A172 (cell line): ENCODE measurements at regions not wholly inside any gene's neighbourhood (a gene's known extent, or its start where the extent isn't known, plus 50 kb on each side); places are given as distances from the start of the nearest gene placed in this dataset.
"Not testable (repeated sequence)": the region's sequence is repeated elsewhere in the genome, so short reads cannot be mapped to it uniquely, and the experiment has no call there.

Source experiments
- DNase-seq: peaks from one replicate; pipeline ENCODE4 v3.0.0-alpha.2; 2015; ENCODE audit warnings: low spot score

DNA sequence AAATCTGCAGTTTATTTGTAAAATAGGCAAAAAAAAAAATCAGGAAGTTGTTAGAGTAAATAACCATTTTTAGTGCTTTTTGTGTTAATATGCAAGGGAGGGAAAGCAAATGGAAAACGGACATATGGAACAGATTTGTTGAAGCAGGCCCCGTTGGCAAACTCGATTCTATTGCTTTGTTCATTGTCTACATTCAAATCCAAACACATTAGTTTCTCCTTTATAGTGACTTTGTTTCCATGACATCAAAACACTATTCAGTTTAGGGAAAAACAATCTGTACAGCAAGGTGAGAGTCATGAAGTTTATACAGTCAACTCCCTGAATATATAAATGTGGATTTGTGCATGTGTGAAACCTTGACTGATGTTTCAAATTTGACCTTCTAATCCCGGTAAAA lies 142.2 kb downstream of the FAM47A start:
- no peak for DNase-seq

- no peak for DNase-seq
Observed at GRCh38 chrX:33987458-33987857, 144.7 kb downstream of the FAM47A start.

GRCh38 chrX:33974676-33975075 lies 157.4 kb downstream of the FAM47A start:
- DNase-seq: no peak

DNA sequence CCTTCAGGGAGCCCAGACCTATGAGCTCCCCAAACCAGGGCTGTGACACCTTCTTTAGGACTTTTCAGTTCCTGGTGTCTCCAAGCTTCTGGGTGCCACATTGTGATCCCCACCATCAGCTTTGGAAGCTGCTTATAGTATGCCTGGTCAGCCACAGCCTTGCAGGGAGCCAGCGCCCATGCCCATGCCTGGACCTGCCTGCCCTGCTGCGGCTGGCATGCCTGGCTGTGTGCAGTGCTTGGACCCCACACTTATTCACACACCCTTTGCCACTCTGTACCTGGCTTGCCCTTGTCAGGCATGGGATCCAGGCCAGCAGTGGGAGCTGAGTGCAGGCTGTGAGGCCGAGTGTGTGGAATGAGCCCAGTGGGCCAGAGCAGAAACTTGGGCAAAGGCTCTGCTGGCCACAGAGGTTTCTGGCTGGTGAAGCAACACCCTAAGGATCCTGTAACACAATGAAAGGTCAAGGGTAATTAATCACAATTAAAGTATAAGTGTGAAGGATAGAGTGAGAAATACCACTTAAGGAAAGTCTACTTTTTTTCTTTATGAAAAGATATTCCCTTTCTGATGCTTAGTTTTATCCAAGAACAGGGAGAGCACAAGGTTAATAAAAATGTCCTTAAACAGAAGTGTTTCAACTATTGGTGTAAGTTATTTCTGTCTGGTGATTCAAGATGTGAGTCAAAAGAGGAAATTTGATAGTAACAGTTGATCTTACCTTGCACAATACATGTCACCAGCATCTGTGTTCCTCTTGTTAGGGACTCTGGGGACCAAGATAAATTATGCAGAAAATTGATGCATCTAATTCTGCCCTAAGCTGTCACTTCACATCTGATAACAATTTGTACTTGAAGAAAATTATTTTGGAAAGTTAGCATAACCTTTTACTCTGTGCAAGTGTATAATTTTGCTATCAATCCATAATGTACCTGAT lies 161.8 kb downstream of the FAM47A start:
- DNase-seq: no peak

DNA sequence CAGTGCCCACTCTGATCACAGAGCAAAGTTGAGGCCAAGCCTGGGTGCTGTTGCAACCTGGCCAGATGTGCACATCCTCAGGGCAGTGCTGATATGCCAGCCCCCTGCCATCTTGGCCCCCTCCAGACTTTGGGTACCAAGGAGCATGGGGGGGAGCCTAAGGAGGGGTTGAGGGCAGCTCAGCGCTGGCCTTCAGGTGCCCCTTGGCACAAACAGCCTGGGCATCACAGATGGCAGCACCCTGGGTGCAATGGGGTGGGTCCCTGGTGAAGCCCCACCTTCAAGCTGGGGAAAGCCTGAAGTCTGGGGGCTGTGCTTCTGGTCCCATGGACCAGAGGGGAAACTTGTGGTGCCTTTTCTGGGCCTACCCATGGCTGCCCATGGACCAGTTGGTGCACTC lies 163.0 kb downstream of the FAM47A start:
- DNase-seq: no peak

DNA sequence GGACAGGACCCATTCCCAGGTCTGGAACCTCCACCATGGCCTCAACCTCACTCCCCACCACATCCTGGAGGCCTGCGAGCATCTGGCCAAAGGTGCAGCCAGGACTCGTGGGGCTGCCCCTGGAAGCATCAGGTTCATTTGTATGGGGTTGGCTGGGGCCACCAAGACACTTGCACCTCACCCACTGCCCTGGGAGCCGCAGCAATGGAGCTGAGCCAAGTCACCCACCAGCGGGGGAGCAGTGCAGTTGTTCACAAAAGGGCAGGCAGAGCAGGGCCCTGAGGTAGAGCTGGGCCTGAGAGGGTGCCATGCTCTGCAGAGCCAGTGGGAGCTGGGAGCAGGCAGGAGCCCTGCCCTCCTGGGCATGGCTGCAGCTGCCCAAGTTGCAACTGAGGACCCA lies 163.5 kb downstream of the FAM47A start:
- DNase-seq: no peak

GRCh38 chrX:33949300-33949699 lies 182.8 kb downstream of the FAM47A start:
- DNase-seq: no peak

DNA sequence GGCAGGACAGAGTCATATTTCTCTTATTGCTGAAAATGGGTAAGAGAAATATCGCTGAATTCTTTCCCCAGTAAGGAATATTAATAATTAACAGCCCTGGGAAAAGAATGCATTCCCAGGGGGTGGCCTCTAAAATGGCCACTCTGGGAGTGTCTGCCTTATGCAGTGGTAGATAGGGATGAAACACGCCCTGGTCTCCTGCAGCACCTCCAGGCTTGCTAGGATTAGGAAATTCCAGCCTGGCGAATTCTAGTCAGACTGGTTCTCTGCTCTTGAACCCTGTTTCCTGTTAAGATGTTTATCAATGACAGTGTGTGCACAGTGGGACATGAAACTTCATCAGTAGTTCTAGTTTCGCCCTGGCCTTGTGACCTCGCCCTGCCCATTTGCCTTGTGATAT lies 205.9 kb downstream of the FAM47A start:
- DNase-seq: not testable (repeated sequence)

DNA sequence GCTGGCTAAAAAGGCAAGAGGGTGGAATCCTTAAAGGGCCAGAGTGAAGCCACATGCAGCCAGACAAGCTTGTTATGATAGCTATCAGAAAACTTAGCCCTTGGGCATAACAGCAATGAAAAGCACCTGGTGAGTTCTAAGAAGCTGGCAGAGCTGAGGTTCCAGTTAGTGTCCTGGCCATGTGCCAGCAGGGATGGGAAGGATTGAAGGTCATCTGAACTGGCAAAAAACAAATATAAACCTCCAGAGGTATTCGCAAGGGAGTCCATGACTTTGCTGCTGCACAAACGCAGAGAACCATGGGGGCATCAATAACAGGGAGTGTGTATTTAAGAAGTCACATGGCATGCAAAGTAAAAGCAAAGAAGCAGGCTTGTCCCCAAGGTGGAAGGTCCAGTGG lies 208.9 kb downstream of the FAM47A start:
- DNase-seq: no peak

GRCh38 chrX:33909836-33910235 lies 222.3 kb downstream of the FAM47A start:
- DNase-seq: no peak

- no peak for DNase-seq
Observed at GRCh38 chrX:33908898-33909297, 223.2 kb downstream of the FAM47A start.

DNA sequence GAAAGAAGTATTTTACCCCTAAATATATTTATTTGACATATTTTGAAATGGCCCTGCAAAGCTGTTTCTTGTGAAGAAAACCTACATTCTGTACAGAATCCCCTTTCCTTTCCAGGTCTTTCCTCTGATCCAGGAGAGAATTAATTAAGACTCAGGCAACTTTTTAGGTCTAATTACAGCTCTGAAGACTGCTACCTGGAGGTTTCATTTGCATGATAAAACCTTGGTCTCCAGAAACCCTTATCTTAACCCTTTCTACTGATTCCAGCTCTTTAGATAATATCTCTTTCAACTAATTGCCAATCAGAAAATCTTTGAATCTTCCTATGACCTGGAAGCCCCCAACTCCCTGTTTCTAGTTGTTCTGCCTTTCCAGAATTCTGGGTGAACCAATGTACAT lies 224.0 kb downstream of the FAM47A start:
- DNase-seq: no peak

- no peak for DNase-seq
Observed at GRCh38 chrX:33906971-33907370, 225.1 kb downstream of the FAM47A start.

DNA sequence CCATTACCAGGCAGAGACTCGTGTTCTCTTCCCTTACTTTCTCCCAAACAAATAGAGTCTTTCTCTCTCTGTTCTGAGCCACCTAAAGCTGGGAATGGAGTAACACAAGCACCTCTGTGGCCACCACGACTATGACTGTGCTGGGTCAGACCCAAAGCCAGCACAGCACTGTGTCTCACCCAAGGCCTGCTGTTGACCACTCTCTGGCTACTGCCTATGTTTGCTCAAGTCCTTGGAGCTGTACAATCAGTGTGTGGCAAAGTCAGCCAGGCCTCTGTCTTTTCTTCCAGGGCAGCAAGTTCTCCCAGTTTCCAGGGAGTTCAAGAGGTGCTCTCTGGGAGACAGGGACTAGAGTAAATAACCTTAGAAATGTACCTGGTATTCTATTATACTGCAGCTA lies 239.4 kb downstream of the FAM47A start:
- DNase-seq: no peak

DNA sequence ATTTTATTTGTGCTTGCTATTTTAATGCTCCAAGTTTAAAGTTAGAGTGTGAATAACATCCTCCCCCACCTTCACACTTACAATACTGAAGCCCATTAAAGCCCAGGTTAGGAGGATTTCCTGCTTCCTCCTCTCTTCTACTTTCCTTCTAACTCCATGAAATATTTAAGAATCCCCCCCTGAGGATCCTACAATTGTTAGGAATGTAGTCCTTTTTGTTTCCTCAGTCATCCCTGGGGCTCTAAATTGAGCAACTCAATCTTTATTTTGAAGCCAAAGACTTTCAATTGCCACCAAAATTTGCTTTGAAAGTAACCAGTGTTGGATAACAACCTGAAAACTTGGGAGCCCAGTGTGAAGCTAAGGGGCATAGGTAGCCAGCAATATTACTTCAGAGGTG lies 276.9 kb downstream of the FAM47A start:
- DNase-seq: no peak

DNA sequence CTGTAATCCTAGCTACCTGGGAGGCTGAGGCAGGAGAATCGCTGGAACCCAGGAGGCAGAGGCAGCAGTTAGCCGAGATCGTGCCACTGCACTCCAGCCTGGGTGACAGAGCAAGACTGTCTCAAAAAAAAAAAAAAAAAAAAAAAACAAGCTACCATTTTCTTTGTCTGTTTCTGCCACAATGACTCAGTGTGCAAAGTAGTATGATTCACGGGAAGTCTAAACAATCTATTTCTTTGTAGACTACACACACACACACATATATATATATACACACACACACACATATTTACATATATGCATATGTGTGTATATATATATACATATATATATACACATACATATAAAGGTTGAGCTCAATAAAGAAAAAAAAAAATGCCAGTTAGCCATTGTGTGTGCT lies 280.0 kb downstream of the FAM47A start:
- DNase-seq: not testable (repeated sequence)

GRCh38 chrX:33840176-33840575 lies 291.9 kb downstream of the FAM47A start:
- DNase-seq: no peak

GRCh38 chrX:33831211-33831610 lies 300.9 kb downstream of the FAM47A start:
- no peak for DNase-seq

- DNase-seq: no peak
Observed at GRCh38 chrX:33817266-33817665, 314.8 kb downstream of the FAM47A start.

GRCh38 chrX:33808636-33809035 lies 323.5 kb downstream of the FAM47A start:
- DNase-seq: no peak

DNA sequence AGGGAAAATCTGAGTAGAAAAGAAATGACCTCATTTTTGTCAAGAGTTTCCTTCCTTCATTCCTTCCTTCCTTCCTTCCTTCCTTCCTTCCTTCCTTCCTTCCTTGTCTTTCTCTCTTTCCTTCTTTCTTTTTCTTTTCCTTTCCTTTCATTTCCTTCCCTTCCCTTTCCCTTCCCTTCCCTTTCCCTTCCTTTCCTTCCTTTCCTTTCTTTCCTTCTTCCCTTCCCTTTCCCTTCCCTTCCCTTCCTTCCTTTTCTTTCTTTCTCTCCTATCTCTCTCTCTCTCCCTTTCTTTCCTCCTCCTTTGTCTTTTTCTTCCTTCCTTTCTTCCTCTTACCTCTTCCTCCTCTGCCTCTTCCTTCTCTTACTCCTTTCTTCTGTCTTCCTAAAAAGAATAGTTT lies 347.6 kb downstream of the FAM47A start:
- no peak for DNase-seq

- peak; percentile 59 for DNase-seq
Observed at GRCh38 chrX:33741807-33742206, 390.3 kb downstream of the FAM47A start.

GRCh38 chrX:33735182-33735581 lies 396.9 kb downstream of the FAM47A start:
- DNase-seq: no peak
